Natural killer cell (primary cell): ENCODE measurements at regions not wholly inside any gene's neighbourhood (a gene's known extent, or its start where the extent isn't known, plus 50 kb on each side); places are given as distances from the start of the nearest gene placed in this dataset.

Source experiments
- ATAC-seq, 3 donors: fragments of 150-1000 bp in 2 of 3; fragments of 200-7000 bp in 1 of 3; cut with Tn5 transposase; 1 replicate in 1 of 3; 2 replicates in 2 of 3; pipeline ENCODE4 v1.10.0; 2021; ENCODE audit warnings: mild to moderate bottlenecking in 2 of 3, moderate library complexity in 2 of 3
- DNase-seq, 2 donors: peaks; one replicate each; pipeline versions ENCODE4 v3.0.0 to v3.0.0-alpha.2; 2013 to 2021; ENCODE audit warnings: mixed read lengths in 1 of 2
- H3K27ac ChIP-seq: one replicate; pipeline ENCODE4 v1.5.1; 2013; ENCODE audit warnings: mild to moderate bottlenecking, low read length
- H3K27me3 ChIP-seq: one replicate; pipeline ENCODE4 v1.6.1; 2013; ENCODE audit warnings: low read length; ENCODE audit not compliant: control insufficient read depth, insufficient read depth
- H3K36me3 ChIP-seq: one replicate; pipeline ENCODE4 v1.6.1; 2013; ENCODE audit warnings: low read length; ENCODE audit not compliant: control insufficient read depth, insufficient read depth
- H3K4me1 ChIP-seq: one replicate; pipeline ENCODE4 v1.6.1; 2013; ENCODE audit warnings: low read length; ENCODE audit not compliant: control insufficient read depth, insufficient read depth
- H3K4me3 ChIP-seq: one replicate; pipeline ENCODE4 v1.5.1; 2013; ENCODE audit warnings: low read length
- H3K9me3 ChIP-seq: one replicate; pipeline ENCODE4 v1.6.1; 2013; ENCODE audit warnings: low read length; ENCODE audit not compliant: control insufficient read depth, insufficient read depth
- H3K27ac Mint-ChIP-seq, 2 donors: one replicate each; pipeline ENCODE4 v1.8.0; 2022; ENCODE audit warnings: mild to moderate bottlenecking in 2 of 2, mixed read lengths in 2 of 2, moderate library complexity in 1 of 2
- H3K27me3 Mint-ChIP-seq, 2 donors: one replicate each; pipeline ENCODE4 v1.8.0; 2022; ENCODE audit warnings: low read depth in 2 of 2, mixed read lengths in 2 of 2
- H3K36me3 Mint-ChIP-seq: one replicate; pipeline ENCODE4 v1.8.0; 2022; ENCODE audit warnings: mixed read lengths
- H3K4me1 Mint-ChIP-seq, 2 donors: one replicate each; pipeline ENCODE4 v1.8.0; 2022; ENCODE audit warnings: mixed read lengths in 2 of 2
- H3K4me3 Mint-ChIP-seq: one replicate; pipeline ENCODE4 v1.8.0; 2022; ENCODE audit warnings: mild to moderate bottlenecking, moderate library complexity, mixed read lengths
- H3K9me3 Mint-ChIP-seq, 2 donors: one replicate each; pipeline ENCODE4 v1.8.0; 2022; ENCODE audit warnings: mixed read lengths in 2 of 2
- CTCF ChIP-seq: fragments of 200-600 bp; IDR thresholded peaks from one replicate; pipeline ENCODE4 v1.8.0; 2022; ENCODE audit warnings: antibody characterized with exemption
- WGBS: methylation state at CpG from one replicate; pipeline ENCODE4 v1.1.7; 2013; ENCODE audit warnings: missing lambda C conversion rate; ENCODE audit not compliant: insufficient coverage; 5-methylcytosine and 5-hydroxymethylcytosine counted together
- intact Hi-C: fragments of 100-400 bp; cut with micrococcal nuclease; formaldehyde crosslinking; loops from one replicate; pipeline ENCODE4 v1.14.2; 2022

GRCh38 chr10:106520698-106521097 is 643.8 kb downstream of the SORCS1 start:
- H3K36me3 ChIP-seq: no peaks in the 10 kb centered on the region
- ATAC-seq (no peak), DNase-seq (no peak)
- no peaks in the 10 kb centered on the region for H3K4me1 Mint-ChIP-seq
- H3K9me3 Mint-ChIP-seq: peaks cover 0 to 2% of the 10 kb centered on the region in 2 donors
- no peaks in the 10 kb centered on the region for H3K27me3 ChIP-seq
- intact Hi-C loops: no loop called here
- H3K4me3 ChIP-seq: no peak overlapping the region
- WGBS: 91% methylated on average over 3 of the region's 4 CpGs
- H3K4me3 Mint-ChIP-seq: no peak overlapping the region
- no peak for TF ChIP-seq CTCF
- H3K27me3 Mint-ChIP-seq: no peaks in the 10 kb centered on the region
- H3K4me1 ChIP-seq: no peaks in the 10 kb centered on the region
- no peaks in the 10 kb centered on the region for H3K36me3 Mint-ChIP-seq
- no peak overlapping the region for H3K27ac Mint-ChIP-seq
- H3K9me3 ChIP-seq: no peaks in the 10 kb centered on the region
- H3K27ac ChIP-seq: no peak overlapping the region

DNA sequence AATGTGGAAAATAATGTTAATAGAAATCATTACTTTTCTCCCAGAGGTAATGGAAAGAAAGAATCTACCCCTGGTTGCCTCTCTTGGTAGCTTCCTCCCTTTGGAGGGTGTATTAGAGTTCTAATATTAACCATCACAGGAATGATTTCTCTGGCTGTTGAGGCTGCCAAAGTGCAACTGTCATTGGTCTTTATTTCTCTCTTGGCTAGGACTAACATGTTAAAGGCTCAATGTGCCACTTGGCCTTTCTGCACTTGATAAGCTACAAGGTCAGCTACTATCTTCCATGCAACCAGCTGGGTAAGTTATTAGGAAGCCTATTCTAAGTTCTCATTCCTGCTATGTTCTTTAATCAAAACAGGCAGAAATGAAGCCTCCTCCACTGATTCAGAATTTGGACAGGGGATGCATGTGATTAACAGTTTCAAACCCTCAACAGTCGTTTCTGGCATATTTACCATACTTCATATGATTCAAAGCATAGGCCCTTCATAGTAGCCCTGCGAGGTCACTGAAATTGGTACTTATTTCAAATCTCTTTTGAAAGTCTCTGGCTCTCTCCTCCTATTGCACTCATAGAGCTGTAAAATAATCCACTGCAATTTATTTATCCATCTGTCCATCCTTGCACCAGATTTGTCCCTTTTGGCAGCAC is 645.0 kb downstream of the SORCS1 start:
- no peak overlapping the region for H3K27ac ChIP-seq
- H3K27me3 Mint-ChIP-seq: no peaks in the 10 kb centered on the region
- intact Hi-C loops: no loop called here
- H3K27me3 ChIP-seq: no peaks in the 10 kb centered on the region
- H3K27ac Mint-ChIP-seq: no peak overlapping the region
- no peak for DNase-seq
- peaks cover 0 to 2% of the 10 kb centered on the region in 2 donors for H3K9me3 Mint-ChIP-seq
- H3K36me3 ChIP-seq: no peaks in the 10 kb centered on the region
- H3K36me3 Mint-ChIP-seq: no peaks in the 10 kb centered on the region
- H3K4me1 ChIP-seq: no peaks in the 10 kb centered on the region
- no peak for TF ChIP-seq CTCF
- no peaks in the 10 kb centered on the region for H3K4me1 Mint-ChIP-seq
- no peak for ATAC-seq
- no peak overlapping the region for H3K4me3 ChIP-seq
- no peaks in the 10 kb centered on the region for H3K9me3 ChIP-seq
- WGBS: 68% methylated on average over 2 of the region's 2 CpGs
- no peak overlapping the region for H3K4me3 Mint-ChIP-seq

DNA sequence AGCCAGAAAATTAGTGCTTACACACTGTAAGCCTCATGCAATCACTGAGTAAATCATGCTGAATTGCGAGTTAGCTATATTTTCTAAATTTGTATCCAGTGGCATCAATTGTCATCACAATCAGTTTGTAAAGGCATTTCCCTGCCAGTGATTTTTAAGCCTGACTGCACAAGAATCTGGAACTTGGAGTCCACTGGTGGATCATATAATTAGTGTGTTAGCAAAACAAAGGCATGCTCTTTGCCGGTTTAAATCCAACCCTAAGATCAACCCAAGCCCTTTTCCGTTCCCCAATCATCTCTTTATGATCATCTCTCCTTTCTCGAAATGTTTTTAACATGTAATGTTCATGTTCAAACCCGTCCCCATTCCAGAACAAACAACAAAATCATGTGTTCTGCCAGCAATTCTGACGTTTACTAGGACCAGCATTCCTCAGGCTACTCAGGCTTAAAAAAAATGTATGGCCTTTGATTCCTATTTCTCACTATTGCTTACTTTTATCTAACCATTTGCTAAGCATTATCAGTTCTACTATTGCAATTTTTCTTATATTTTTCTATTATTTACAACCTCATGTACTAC is 649.2 kb downstream of the SORCS1 start:
- H3K4me3 ChIP-seq: no peak overlapping the region
- ATAC-seq (no peak), DNase-seq (no peak)
- H3K36me3 ChIP-seq: no peaks in the 10 kb centered on the region
- peaks cover 2 to 3% of the 10 kb centered on the region in 2 donors for H3K9me3 Mint-ChIP-seq
- WGBS: 73% methylated on average over 6 of the region's 6 CpGs
- H3K27me3 ChIP-seq: no peaks in the 10 kb centered on the region
- H3K4me3 Mint-ChIP-seq: no peak overlapping the region
- H3K4me1 Mint-ChIP-seq: no peaks in the 10 kb centered on the region
- no peaks in the 10 kb centered on the region for H3K9me3 ChIP-seq
- H3K4me1 ChIP-seq: no peaks in the 10 kb centered on the region
- TF ChIP-seq CTCF: no peak
- H3K27me3 Mint-ChIP-seq: no peaks in the 10 kb centered on the region
- no peak overlapping the region for H3K27ac ChIP-seq
- H3K27ac Mint-ChIP-seq: no peak overlapping the region
- intact Hi-C loops: no loop called here
- no peaks in the 10 kb centered on the region for H3K36me3 Mint-ChIP-seq

- no peaks in the 10 kb centered on the region for H3K4me1 Mint-ChIP-seq
- intact Hi-C loops: no loop called here
- no peak for ATAC-seq
- Histone ChIP-seq H3K4me1 (no peaks in the 10 kb centered on the region), H3K36me3 (no peaks in the 10 kb centered on the region), H3K4me3 (no peak overlapping the region), H3K27me3 (no peaks in the 10 kb centered on the region), H3K27ac (no peak overlapping the region), H3K9me3 (no peaks in the 10 kb centered on the region)
- WGBS: no CpG with 5 or more reads among the region's 4 CpGs
- no peaks in the 10 kb centered on the region for H3K27me3 Mint-ChIP-seq
- TF ChIP-seq CTCF: no peak
- peaks cover 2 to 6% of the 10 kb centered on the region in 2 donors for H3K9me3 Mint-ChIP-seq
- no peak overlapping the region for H3K4me3 Mint-ChIP-seq
- H3K36me3 Mint-ChIP-seq: peaks cover 6% of the 10 kb centered on the region
- no peak overlapping the region for H3K27ac Mint-ChIP-seq
- no peak for DNase-seq
These were observed 651.1 kb downstream of the SORCS1 start for GRCh38 chr10:106513352-106513771.
